Stimulated activated CD8-positive, alpha-beta memory T cell treated with anti-CD3 and anti-CD28 coated beads, Interleukin-4, amount 100 ng/mL, for 24 hours (primary cell): ENCODE measurements at regions not wholly inside any gene's neighbourhood (a gene's known extent, or its start where the extent isn't known, plus 50 kb on each side); places are given as distances from the start of the nearest gene placed in this dataset.
"Not testable (repeated sequence)": the region's sequence is repeated elsewhere in the genome, so short reads cannot be mapped to it uniquely, and the experiment has no call there.

Experiments used
- DNase-seq: peaks from one replicate; pipeline ENCODE4 v3.0.0-alpha.2; 2020; ENCODE audit warnings: low read depth

GRCh38 chr9:28471261-28471660 lies 898.0 kb upstream of the C9orf72 start:
- DNase-seq: no peak

- no peak for DNase-seq
Observed at GRCh38 chr9:28487561-28487960, 914.3 kb upstream of the C9orf72 start.

- DNase-seq: no peak
Observed at GRCh38 chr9:28491121-28491520, 917.8 kb upstream of the C9orf72 start.

GRCh38 chr9:28498168-28498567 lies 924.9 kb upstream of the C9orf72 start:
- DNase-seq: not testable (repeated sequence)

DNA sequence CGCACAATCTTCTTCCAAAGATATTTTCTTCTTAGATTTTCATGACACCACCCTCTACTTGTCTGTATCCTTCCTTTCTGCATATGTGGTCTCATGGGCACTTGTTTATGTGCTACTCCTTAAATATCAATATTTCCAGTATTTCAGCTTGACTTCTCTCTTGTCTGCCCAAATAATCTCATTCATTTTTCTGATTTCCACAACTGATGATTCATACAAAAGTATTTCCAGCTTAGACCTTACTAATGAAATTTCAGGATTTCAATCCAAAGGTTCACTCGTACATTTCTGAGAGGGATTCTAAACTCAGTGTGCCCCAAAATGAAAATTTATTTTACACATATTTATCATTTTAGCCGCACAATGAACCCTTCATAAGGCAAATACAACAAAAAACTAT lies 928.9 kb upstream of the C9orf72 start:
- no peak for DNase-seq

GRCh38 chr9:28502741-28503140 lies 929.5 kb upstream of the C9orf72 start:
- no peak for DNase-seq

- DNase-seq: no peak
Observed at GRCh38 chr9:28503573-28503972, 930.3 kb upstream of the C9orf72 start.

DNA sequence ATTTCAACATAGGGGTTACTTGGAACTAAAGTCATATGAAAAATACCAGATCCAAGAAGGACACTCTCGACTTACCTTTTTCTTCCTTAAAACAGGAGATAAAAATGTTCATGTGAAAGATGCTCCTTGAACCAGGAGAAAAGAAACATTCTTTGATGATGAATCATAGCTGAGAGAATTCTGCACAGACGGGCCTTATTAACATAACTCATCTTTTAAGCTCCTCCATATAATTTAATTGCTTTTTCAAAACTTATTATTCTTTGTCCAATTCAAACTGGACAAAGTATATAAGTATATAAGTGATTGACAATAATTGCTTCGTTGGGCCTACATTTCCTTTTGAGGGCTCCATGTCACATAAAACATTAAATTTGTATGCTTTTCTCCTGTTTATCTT lies 945.2 kb upstream of the C9orf72 start:
- DNase-seq: no peak

GRCh38 chr9:28524309-28524708 lies 951.0 kb upstream of the C9orf72 start:
- not testable (repeated sequence) for DNase-seq

- no peak for DNase-seq
Observed at GRCh38 chr9:28528049-28528448, 954.8 kb upstream of the C9orf72 start.

GRCh38 chr9:28538132-28538531 lies 964.9 kb upstream of the C9orf72 start:
- no peak for DNase-seq

DNA sequence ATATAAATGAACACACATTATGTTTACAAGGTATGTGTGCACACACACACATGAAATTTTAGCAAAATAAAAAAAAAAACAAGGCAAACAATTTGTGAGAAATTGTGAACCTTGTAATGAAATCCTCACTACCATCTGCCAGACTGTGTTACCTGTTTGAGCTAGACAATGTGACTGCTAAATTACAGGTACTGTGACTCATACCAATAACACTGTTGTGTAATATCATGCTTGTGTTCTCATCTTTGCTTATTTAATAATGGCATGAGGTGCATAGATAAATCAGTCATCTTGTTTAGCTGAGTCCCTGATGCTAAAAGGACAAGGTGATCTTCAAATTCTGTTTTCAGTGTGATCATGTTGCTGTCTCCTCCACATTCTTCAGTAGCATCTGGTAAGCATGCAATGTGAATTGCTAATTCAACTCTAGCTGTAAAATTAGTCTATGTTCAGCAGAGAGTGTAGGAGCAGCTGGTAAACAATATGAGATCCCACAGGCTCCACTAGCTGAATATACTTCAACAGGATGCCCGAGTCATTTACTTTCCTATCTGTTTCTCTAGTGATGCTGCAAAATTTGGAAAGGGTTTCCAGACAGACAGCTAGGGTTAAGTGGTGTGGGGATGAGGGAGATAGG lies 966.3 kb upstream of the C9orf72 start:
- no peak for DNase-seq

DNA sequence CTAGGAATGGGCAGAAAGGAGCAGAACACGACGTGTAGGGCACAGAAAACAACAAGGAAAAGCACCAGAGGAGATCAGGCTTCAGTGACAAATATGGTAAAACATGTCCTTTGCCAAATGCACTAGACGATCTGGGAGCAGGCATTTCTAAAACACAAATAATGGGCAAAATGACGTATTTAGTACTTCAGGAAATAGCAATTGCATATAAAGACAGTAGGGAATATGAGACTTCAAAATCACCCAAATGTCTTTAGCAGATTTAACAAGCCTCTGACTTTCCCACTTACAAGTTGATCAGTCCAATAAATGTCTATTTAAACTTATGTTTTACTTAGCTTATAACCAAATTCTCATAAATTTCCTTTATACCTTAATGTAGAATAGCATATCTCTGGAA lies 969.6 kb upstream of the C9orf72 start:
- no peak for DNase-seq

DNA sequence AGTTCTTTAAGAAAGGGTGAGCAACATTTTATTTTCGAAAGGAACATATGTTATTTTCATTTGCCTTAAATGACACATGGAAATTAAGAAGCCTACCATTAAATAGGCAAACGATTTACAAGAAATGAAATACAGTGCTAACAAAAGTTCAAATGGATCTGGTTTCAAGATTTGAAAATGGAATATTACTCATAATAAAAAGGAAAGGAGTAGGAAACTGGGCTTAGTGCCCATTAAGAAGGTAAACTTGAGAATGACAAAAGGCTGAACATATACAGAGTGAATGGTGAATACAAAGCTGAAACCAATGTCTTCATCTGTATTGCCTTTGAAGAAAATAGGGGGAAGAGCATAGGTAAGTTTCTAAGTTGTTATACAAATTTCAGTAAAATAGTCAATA lies 974.2 kb upstream of the C9orf72 start:
- no peak for DNase-seq

DNA sequence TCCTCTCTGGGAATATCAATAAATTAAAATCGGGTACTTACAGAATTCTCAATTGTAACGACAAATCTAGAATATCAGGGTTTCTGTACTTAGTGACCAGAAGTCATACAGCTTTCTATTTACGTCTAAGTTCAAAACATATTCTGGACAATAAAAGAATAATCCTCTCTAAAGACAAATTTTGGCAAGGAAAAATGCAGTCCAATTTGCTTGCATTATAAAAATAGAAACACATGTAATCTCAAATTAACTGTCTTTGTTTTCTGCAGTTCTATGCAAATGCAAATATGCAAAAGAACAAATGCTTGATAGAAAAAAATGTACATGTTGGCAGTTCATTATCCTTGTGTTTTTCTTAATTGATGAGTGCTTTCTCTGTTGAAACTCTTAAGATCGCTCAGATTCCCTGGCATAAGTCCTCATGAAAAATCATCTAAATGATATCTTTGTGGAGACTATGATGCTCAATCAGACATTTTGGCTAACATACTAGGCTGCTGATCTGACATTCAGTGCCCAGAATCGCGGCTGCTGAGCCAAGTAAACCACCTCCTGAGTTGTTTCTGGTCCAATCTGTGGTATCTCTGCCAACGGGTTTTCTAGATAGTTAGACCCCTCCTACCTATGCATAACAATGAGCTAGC lies 990.1 kb upstream of the C9orf72 start:
- no peak for DNase-seq

DNA sequence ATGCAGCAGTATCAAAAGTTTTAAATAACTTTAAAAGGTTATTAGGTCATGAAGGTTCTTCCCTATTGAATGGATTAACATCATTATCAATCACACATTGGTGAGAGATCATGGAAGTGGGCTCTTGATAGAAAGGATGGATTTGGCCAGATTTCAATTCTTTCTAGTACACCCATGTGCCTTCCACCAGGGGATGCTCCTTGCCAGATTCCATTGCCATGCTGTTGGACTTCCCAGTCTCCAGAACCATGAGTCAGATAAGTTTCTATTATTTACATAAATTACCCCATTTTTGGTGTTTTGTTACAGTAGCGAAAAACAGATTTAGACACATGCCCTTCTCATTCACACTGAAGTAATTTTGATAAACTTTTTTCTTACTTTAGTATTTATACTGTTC lies 1010.6 kb upstream of the C9orf72 start:
- DNase-seq: no peak

GRCh38 chr9:28584542-28584941 lies 1011.3 kb upstream of the C9orf72 start:
- no peak for DNase-seq

GRCh38 chr9:28587052-28587451 lies 1013.8 kb upstream of the C9orf72 start:
- no peak for DNase-seq

GRCh38 chr9:28598408-28598807 lies 1025.1 kb upstream of the C9orf72 start:
- no peak for DNase-seq

GRCh38 chr9:28600226-28600625 lies 1026.9 kb upstream of the C9orf72 start:
- DNase-seq: no peak

GRCh38 chr9:28607843-28608242 lies 1034.6 kb upstream of the C9orf72 start:
- no peak for DNase-seq

DNA sequence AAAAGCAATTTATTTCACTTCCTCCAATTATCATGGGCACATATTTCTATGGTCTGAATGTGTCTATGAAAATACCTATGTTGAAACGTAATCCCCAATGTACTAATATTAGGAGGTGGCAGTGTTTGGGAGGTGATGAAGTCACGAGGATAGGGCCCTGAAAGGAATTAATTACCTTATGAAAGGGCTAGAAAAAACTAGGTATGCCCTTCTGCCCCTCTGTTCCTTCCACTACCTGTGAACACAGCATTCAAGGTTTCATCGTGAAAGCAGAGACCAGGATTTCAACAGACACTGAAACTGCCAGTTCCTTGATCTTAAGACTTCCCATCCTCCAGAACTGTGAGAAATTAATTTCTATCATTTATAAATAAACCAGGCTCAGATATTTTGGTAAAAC lies 1037.1 kb upstream of the C9orf72 start:
- no peak for DNase-seq

DNA sequence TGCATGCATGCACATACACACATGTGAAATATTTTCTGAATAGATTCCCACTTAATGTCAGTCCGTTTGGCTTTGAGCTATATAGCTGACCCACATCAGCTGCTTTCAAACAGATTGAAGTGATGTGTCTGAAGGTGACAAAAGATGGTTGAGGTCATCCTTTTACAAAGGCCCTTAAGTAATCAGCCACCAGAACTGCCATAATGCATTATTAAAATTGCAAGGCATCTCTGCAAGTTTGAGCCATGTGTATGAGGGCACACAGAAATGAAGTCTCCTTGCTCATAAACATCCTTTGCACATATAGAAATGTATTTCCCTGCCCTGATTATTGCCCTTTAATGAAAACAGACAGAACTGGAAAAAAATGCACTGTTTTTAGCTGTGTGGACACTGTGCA lies 1043.0 kb upstream of the C9orf72 start:
- DNase-seq: no peak

DNA sequence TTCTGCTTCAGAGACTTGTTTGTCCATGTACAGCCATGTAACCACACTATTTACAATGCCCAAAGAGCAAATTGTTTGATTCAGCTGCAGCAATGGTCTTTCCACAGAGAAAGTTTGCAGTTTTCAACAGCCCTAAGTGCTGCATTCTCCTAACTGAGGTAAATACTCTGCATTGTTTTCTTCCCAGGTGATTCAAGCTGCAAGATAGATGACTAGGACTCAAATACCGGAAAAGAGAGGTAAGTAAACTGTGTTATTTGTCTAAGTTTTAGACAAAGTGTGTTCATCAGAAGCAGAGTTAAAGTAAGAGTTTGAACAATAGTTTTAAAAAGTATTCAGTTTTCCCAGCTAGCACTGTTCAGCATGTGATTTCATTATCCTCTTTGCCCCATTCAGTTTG lies 1046.7 kb upstream of the C9orf72 start:
- no peak for DNase-seq
